Inferior parietal cortex (tissue), 1 donor: ENCODE measurements at regions not wholly inside any gene's neighbourhood (a gene's known extent, or its start where the extent isn't known, plus 50 kb on each side); places are given as distances from the start of the nearest gene placed in this dataset.
"Not testable (repeated sequence)": the region's sequence is repeated elsewhere in the genome, so short reads cannot be mapped to it uniquely, and the experiment has no call there.

Experiments
- DNase-seq: peaks from one replicate; pipeline ENCODE4 v3.0.0-alpha.2; 2016; ENCODE audit errors: extremely low spot score

GRCh38 chr1:244106837-244107493 lies 55.9 kb downstream of the ZBTB18 start:
- DNase-seq, result no peak

GRCh38 chr1:244111027-244111426 lies 59.9 kb downstream of the ZBTB18 start:
- DNase-seq, result no peak

- DNase-seq, result no peak
These were observed 61.0 kb downstream of the ZBTB18 start for GRCh38 chr1:244112041-244112440.

- DNase-seq, result no peak
These were observed 61.6 kb downstream of the ZBTB18 start for GRCh38 chr1:244112636-244113035.

- DNase-seq, result no peak
These were observed 62.6 kb downstream of the ZBTB18 start for GRCh38 chr1:244113532-244114320.

- no peak for DNase-seq
These were observed 63.8 kb downstream of the ZBTB18 start for GRCh38 chr1:244114892-244115291.

GRCh38 chr1:244116946-244117345 lies 65.9 kb downstream of the ZBTB18 start:
- DNase-seq, result no peak

GRCh38 chr1:244118109-244118761 lies 67.2 kb downstream of the ZBTB18 start:
- DNase-seq, result no peak

GRCh38 chr1:244128591-244129383 lies 77.7 kb downstream of the ZBTB18 start:
- DNase-seq, result no peak

GRCh38 chr1:244137276-244137675 lies 86.2 kb downstream of the ZBTB18 start:
- no peak for DNase-seq

- DNase-seq, result no peak
These were observed 86.6 kb downstream of the ZBTB18 start for GRCh38 chr1:244137725-244138124.

- DNase-seq, result no peak
These were observed 87.3 kb downstream of the ZBTB18 start for GRCh38 chr1:244138399-244138798.

GRCh38 chr1:244139655-244140054 lies 88.6 kb downstream of the ZBTB18 start:
- no peak for DNase-seq

GRCh38 chr1:244140420-244140819 lies 89.3 kb downstream of the ZBTB18 start:
- DNase-seq, result no peak

GRCh38 chr1:244144053-244144452 lies 93.0 kb downstream of the ZBTB18 start:
- no peak for DNase-seq

- DNase-seq, result no peak
These were observed 99.0 kb downstream of the ZBTB18 start for GRCh38 chr1:244150071-244150470.

- DNase-seq, result no peak
These were observed 99.6 kb downstream of the ZBTB18 start for GRCh38 chr1:244150665-244151064.

GRCh38 chr1:244151537-244151936 lies 100.5 kb downstream of the ZBTB18 start:
- no peak for DNase-seq

- DNase-seq, result no peak
These were observed 103.4 kb downstream of the ZBTB18 start for GRCh38 chr1:244154508-244154871.

- no peak for DNase-seq
These were observed 103.9 kb downstream of the ZBTB18 start for GRCh38 chr1:244154872-244155531.

GRCh38 chr1:244155661-244156060 lies 104.6 kb downstream of the ZBTB18 start:
- DNase-seq, result no peak

- not testable (repeated sequence) for DNase-seq
These were observed 105.5 kb downstream of the ZBTB18 start for GRCh38 chr1:244156617-244157016.
